HepG2 (cell line): ENCODE measurements at regions not wholly inside any gene's neighbourhood (a gene's known extent, or its start where the extent isn't known, plus 50 kb on each side); places are given as distances from the start of the nearest gene placed in this dataset.

Experiments
- ETV6 ChIP-seq: sonication (generic); formaldehyde crosslinking; conservative IDR thresholded peaks from 2 replicates; pipeline ENCODE4 v1.4.0; 2020; ENCODE audit warnings: missing genetic modification reagents
- MAX ChIP-seq: IDR thresholded peaks from 2 replicates; pipeline ENCODE4 v1.6.1; 2012; ENCODE audit warnings: inconsistent platforms
- RAD21 ChIP-seq: fragments of 450-650 bp; formaldehyde crosslinking; IDR thresholded peaks from 2 replicates; pipeline ENCODE4 v1.5.0; 2020; ENCODE audit warnings: mild to moderate bottlenecking
- RBM39 ChIP-seq: fragments of 200-400 bp; formaldehyde crosslinking; IDR thresholded peaks from one replicate; pipeline ENCODE4 v1.6.1; 2018; ENCODE audit warnings: antibody characterized with exemption, mild to moderate bottlenecking, low read depth, low read length; ENCODE audit not compliant: poor library complexity, severe bottlenecking
- SRF ChIP-seq: IDR thresholded peaks from 2 replicates; pipeline ENCODE4 v1.6.1; 2011; ENCODE audit warnings: mild to moderate bottlenecking, low read depth, low read length, moderate library complexity
- ZNF318 ChIP-seq: sonication (generic); formaldehyde crosslinking; IDR thresholded peaks from 2 replicates; pipeline ENCODE4 v1.4.0; 2020; ENCODE audit warnings: mild to moderate bottlenecking, missing genetic modification reagents
- ZNF768 ChIP-seq: sonication (generic); formaldehyde crosslinking; IDR thresholded peaks from 2 replicates; pipeline ENCODE4 v1.4.0; 2020; ENCODE audit warnings: missing genetic modification reagents
- TF ChIP-seq, protein P1 (sequence below): sonication (generic); formaldehyde crosslinking; IDR thresholded peaks from 2 replicates; pipeline ENCODE4 v1.5.0; 2020; ENCODE audit warnings: mild to moderate bottlenecking, missing genetic modification reagents, moderate library complexity

- TF ChIP-seq ETV6: no peak
- TF ChIP-seq, protein P1, sequence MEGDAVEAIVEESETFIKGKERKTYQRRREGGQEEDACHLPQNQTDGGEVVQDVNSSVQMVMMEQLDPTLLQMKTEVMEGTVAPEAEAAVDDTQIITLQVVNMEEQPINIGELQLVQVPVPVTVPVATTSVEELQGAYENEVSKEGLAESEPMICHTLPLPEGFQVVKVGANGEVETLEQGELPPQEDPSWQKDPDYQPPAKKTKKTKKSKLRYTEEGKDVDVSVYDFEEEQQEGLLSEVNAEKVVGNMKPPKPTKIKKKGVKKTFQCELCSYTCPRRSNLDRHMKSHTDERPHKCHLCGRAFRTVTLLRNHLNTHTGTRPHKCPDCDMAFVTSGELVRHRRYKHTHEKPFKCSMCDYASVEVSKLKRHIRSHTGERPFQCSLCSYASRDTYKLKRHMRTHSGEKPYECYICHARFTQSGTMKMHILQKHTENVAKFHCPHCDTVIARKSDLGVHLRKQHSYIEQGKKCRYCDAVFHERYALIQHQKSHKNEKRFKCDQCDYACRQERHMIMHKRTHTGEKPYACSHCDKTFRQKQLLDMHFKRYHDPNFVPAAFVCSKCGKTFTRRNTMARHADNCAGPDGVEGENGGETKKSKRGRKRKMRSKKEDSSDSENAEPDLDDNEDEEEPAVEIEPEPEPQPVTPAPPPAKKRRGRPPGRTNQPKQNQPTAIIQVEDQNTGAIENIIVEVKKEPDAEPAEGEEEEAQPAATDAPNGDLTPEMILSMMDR (CRISPR knock-in tag): no peak
- no peak for TF ChIP-seq ZNF318 (CRISPR knock-in tag)
- TF ChIP-seq RBM39: no peak
- TF ChIP-seq SRF: no peak
- no peak for TF ChIP-seq ZNF768
- TF ChIP-seq RAD21 (CRISPR knock-in tag): no peak
- TF ChIP-seq MAX: no peak
These were observed 220.5 kb upstream of the ID2 start for GRCh38 chr2:8461341-8461740.
